Peyer's patch (tissue), 4 donors: ENCODE measurements at regions not wholly inside any gene's neighbourhood (a gene's known extent, or its start where the extent isn't known, plus 50 kb on each side); places are given as distances from the start of the nearest gene placed in this dataset.

Source experiments
- CTCF ChIP-seq, 6 experiments: fragments of 450-650 bp in 4 of 6; fragments of 200-600 bp in 2 of 6; sonication (generic) in 1 of 6; IDR thresholded peaks; one replicate each; pipeline ENCODE4 v1.5.1; 2017 to 2019; ENCODE audit warnings: antibody characterized with exemption in 6 of 6, mild to moderate bottlenecking in 3 of 6, moderate library complexity in 1 of 6
- POLR2A ChIP-seq, 2 donors: fragments of 450-650 bp; IDR thresholded peaks; one replicate each; pipeline ENCODE4 v1.5.1; 2017; ENCODE audit warnings: antibody characterized with exemption in 2 of 2, mild to moderate bottlenecking in 2 of 2, moderate library complexity in 2 of 2

GRCh38 chr1:36664571-36665287 lies 182.0 kb upstream of the CSF3R start:
- TF ChIP-seq CTCF (IDR thresholded peaks at IDR 0.05) (no peak), POLR2A (IDR thresholded peaks at IDR 0.05) (no peak)
